ENCODE measurements at regions not wholly inside any gene's neighbourhood (a gene's known extent, or its start where the extent isn't known, plus 50 kb on each side); places are given as distances from the start of the nearest gene placed in this dataset.

DNA sequence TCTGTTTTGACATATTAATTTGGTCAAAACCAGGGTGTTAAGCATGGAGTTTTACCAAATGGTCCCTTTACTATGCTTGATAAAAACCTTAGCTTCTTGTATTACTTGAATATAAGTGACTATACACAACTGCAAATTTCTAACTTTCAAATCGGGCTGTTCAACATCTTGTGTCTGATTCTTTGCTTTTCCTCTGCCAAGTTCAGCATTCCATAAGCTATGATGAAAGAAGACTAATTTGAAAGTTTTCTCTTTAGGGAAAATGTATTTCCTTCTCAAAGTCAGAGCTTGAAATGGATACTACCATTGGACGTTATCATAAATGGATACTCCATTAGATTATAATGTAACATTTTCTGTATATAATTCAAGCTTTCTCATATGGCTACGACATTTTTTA, 792.9 kb downstream of the EFNA5 start:
- no peaks in the 10 kb centered on the region for H3K36me3 ChIP-seq (ENCODE audit: control insufficient read depth in 4 of 4, insufficient read depth in 3 of 4, low read depth in 1 of 4, low read length in 3 of 4)
- TF ChIP-seq NR2F2 (IDR thresholded peaks at IDR 0.05) (no peak), FOXA1 (IDR thresholded peaks at IDR 0.05) (no peak), TAF1 (conservative IDR thresholded peaks at IDR 0.05) (no peak), RAD21 (IDR thresholded peaks at IDR 0.05) (no peak), RXRA (IDR thresholded peaks at IDR 0.05) (no peak), SP1 (IDR thresholded peaks at IDR 0.05) (no peak), EGR1 (IDR thresholded peaks at IDR 0.05; ENCODE audit: low read depth in 2 of 2) (no peak)
- TF ChIP-seq, protein P1, sequence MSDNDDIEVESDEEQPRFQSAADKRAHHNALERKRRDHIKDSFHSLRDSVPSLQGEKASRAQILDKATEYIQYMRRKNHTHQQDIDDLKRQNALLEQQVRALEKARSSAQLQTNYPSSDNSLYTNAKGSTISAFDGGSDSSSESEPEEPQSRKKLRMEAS (IDR thresholded peaks at IDR 0.05) = no peak
- TF ChIP-seq, protein P2, sequence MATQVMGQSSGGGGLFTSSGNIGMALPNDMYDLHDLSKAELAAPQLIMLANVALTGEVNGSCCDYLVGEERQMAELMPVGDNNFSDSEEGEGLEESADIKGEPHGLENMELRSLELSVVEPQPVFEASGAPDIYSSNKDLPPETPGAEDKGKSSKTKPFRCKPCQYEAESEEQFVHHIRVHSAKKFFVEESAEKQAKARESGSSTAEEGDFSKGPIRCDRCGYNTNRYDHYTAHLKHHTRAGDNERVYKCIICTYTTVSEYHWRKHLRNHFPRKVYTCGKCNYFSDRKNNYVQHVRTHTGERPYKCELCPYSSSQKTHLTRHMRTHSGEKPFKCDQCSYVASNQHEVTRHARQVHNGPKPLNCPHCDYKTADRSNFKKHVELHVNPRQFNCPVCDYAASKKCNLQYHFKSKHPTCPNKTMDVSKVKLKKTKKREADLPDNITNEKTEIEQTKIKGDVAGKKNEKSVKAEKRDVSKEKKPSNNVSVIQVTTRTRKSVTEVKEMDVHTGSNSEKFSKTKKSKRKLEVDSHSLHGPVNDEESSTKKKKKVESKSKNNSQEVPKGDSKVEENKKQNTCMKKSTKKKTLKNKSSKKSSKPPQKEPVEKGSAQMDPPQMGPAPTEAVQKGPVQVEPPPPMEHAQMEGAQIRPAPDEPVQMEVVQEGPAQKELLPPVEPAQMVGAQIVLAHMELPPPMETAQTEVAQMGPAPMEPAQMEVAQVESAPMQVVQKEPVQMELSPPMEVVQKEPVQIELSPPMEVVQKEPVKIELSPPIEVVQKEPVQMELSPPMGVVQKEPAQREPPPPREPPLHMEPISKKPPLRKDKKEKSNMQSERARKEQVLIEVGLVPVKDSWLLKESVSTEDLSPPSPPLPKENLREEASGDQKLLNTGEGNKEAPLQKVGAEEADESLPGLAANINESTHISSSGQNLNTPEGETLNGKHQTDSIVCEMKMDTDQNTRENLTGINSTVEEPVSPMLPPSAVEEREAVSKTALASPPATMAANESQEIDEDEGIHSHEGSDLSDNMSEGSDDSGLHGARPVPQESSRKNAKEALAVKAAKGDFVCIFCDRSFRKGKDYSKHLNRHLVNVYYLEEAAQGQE (IDR thresholded peaks at IDR 0.05) = no peak
- WGBS = 81% methylated on average over 3 of the region's 3 CpGs
- no peak overlapping the region for H3K9ac ChIP-seq (ENCODE audit: low read depth in 1 of 2, low read length in 2 of 2)
- no peaks in the 10 kb centered on the region for H3K4me1 ChIP-seq (ENCODE audit: control insufficient read depth in 4 of 4, insufficient read depth in 4 of 4, low read length in 3 of 4)
- peaks cover 0 to 2% (median 0%) of the 10 kb centered on the region in 4 donors for H3K9me3 ChIP-seq (ENCODE audit: control insufficient read depth in 4 of 4, low read length in 3 of 4)
- no peak overlapping the region for H3K4me3 ChIP-seq (ENCODE audit: low read depth in 1 of 3, low read length in 3 of 3)
- no peaks in the 10 kb centered on the region for H3K27me3 ChIP-seq (ENCODE audit: control insufficient read depth in 4 of 4, insufficient read depth in 4 of 4, low read length in 3 of 4)
- no peak overlapping the region for H3K27ac ChIP-seq (ENCODE audit: low read depth in 1 of 2, low read length in 2 of 2)
- no peak for DNase-seq (ENCODE audit: low spot score)

DNA sequence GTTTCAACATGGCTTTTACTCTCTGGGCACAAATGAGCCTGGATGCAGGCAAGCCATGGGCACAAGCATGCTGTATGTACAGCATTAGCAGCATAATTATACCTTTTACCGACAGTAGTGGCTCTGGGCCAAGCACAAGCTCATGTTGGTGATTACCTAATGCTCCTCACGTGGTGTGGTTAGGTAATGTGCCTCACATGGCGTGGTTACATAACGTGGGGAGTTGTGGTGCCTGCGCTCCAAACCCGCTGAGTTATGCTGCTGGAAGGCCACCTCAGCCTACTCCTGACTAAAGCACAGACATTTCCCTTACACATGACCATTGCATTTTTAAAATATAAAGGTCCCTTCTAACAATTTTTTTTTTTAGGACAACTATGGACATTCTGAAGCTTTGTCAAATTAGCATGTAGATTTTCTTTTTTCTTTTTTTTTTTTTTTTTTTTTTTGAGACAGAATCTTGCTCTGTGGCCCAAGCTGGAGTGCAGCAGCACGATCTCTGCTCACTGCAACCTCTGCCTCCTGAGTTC, 794.0 kb downstream of the EFNA5 start:
- TF ChIP-seq YY1 (IDR thresholded peaks at IDR 0.05) (no peak), HNF4A (conservative IDR thresholded peaks at IDR 0.05) (no peak), NR2F2 (IDR thresholded peaks at IDR 0.05) (no peak), SP1 (IDR thresholded peaks at IDR 0.05) (no peak), RAD21 (IDR thresholded peaks at IDR 0.05) (no peak), RXRA (IDR thresholded peaks at IDR 0.05) (no peak)
- TF ChIP-seq, protein P1 (IDR thresholded peaks at IDR 0.05) = no peak
- TF ChIP-seq, protein P2 (IDR thresholded peaks at IDR 0.05) = no peak
- TF ChIP-seq, protein P3, sequence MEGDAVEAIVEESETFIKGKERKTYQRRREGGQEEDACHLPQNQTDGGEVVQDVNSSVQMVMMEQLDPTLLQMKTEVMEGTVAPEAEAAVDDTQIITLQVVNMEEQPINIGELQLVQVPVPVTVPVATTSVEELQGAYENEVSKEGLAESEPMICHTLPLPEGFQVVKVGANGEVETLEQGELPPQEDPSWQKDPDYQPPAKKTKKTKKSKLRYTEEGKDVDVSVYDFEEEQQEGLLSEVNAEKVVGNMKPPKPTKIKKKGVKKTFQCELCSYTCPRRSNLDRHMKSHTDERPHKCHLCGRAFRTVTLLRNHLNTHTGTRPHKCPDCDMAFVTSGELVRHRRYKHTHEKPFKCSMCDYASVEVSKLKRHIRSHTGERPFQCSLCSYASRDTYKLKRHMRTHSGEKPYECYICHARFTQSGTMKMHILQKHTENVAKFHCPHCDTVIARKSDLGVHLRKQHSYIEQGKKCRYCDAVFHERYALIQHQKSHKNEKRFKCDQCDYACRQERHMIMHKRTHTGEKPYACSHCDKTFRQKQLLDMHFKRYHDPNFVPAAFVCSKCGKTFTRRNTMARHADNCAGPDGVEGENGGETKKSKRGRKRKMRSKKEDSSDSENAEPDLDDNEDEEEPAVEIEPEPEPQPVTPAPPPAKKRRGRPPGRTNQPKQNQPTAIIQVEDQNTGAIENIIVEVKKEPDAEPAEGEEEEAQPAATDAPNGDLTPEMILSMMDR (IDR thresholded peaks at IDR 0.05; ENCODE audit: low read depth, low read length, missing input control) = no peak
- no peaks in the 10 kb centered on the region for H3K4me1 ChIP-seq (ENCODE audit: control insufficient read depth in 4 of 4, insufficient read depth in 4 of 4, low read length in 3 of 4)
- no peaks in the 10 kb centered on the region for H3K27me3 ChIP-seq (ENCODE audit: control insufficient read depth in 4 of 4, insufficient read depth in 4 of 4, low read length in 3 of 4)
- H3K36me3 ChIP-seq (ENCODE audit: control insufficient read depth in 4 of 4, insufficient read depth in 3 of 4, low read depth in 1 of 4, low read length in 3 of 4) = no peaks in the 10 kb centered on the region
- no peak overlapping the region for H3K27ac ChIP-seq (ENCODE audit: low read depth in 1 of 2, low read length in 2 of 2)
- 67% methylated on average over 7 of the region's 7 CpGs for WGBS
- DNase-seq (ENCODE audit: low spot score) = no peak
- H3K9ac ChIP-seq (ENCODE audit: low read depth in 1 of 2, low read length in 2 of 2) = no peak overlapping the region
- H3K4me3 ChIP-seq (ENCODE audit: low read depth in 1 of 3, low read length in 3 of 3) = no peak overlapping the region
- peaks cover 0 to 2% (median 0%) of the 10 kb centered on the region in 4 donors for H3K9me3 ChIP-seq (ENCODE audit: control insufficient read depth in 4 of 4, low read length in 3 of 4)

Data from liver (tissue), 8 donors.